GM12875 (cell line): ENCODE measurements at regions not wholly inside any gene's neighbourhood (a gene's known extent, or its start where the extent isn't known, plus 50 kb on each side); places are given as distances from the start of the nearest gene placed in this dataset.

Experiments used
- H3K4me3 ChIP-seq: one replicate; pipeline ENCODE4 v1.5.1; 2011; ENCODE audit warnings: low read depth, low read length, control low read depth
- TF ChIP-seq, protein P1 (sequence below): IDR thresholded peaks from 2 replicates; pipeline ENCODE4 v1.5.1; 2011; ENCODE audit warnings: low read depth, mild to moderate bottlenecking, control low read depth, inconsistent platforms, low read length, moderate library complexity, borderline replicate concordance; ENCODE audit not compliant: insufficient read depth

DNA sequence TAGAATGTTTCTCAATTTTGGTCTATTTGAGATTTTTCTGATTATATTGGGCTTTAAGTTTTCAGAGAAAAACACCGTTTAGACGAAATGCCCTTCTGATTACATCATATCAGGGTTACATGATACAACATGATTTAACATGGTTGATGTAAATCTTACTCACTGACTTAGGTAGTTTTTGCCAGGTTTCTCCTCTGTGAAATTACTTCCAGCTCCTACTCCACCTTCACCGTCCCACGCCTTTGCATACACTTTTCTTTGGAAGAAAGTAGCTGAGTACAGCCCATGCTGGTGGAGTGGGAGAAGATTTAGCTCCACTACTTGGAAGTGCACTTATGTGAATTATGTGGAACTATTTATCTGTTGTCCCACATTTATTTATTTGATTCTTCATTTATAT, 433.2 kb upstream of the KLHL1 start:
- H3K4me3 ChIP-seq, result no peak overlapping the region
- TF ChIP-seq, protein P1, sequence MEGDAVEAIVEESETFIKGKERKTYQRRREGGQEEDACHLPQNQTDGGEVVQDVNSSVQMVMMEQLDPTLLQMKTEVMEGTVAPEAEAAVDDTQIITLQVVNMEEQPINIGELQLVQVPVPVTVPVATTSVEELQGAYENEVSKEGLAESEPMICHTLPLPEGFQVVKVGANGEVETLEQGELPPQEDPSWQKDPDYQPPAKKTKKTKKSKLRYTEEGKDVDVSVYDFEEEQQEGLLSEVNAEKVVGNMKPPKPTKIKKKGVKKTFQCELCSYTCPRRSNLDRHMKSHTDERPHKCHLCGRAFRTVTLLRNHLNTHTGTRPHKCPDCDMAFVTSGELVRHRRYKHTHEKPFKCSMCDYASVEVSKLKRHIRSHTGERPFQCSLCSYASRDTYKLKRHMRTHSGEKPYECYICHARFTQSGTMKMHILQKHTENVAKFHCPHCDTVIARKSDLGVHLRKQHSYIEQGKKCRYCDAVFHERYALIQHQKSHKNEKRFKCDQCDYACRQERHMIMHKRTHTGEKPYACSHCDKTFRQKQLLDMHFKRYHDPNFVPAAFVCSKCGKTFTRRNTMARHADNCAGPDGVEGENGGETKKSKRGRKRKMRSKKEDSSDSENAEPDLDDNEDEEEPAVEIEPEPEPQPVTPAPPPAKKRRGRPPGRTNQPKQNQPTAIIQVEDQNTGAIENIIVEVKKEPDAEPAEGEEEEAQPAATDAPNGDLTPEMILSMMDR, result no peak

GRCh38 chr13:70534466-70534865, 426.2 kb upstream of the KLHL1 start:
- no peak overlapping the region for H3K4me3 ChIP-seq
- TF ChIP-seq, protein P1, result no peak

DNA sequence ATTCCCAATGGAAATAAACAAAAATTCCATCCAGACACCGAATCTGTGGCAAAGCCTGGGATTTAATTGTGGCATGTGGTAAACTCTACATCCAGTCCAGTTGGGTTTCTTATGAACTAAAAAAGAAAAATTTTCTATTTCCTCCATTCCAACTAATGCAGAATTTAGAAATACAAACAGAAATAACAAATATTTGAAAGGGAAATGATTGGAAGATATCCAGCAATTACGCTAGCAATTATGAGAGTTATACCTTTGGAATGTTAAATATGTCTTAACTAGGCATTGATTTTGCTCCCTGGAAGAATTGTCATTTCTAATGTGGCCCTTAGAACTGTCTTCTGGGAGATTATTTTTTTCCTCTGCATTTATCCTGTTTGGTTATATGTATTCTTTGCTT, 421.4 kb upstream of the KLHL1 start:
- TF ChIP-seq, protein P1, result no peak
- H3K4me3 ChIP-seq, result no peak overlapping the region

DNA sequence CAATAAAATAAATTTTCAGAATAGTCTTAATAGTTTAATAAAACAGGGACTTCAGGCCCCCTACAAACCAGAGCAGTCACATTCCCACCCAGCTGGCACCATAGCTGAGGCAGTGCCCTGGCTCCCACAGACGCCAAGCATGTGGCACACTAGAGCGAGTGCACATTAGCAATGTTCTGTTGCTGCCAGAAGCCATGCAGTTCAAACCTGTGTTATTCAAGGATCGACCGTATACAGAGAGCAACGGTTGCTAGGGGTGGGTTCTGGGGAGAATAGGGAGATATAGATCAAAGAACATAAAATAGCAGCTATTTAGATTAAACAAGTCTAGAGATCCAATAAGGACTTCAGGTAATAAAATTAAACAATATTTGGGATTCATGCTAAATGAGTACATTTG, 419.3 kb upstream of the KLHL1 start:
- TF ChIP-seq, protein P1, result no peak
- H3K4me3 ChIP-seq, result no peak overlapping the region

DNA sequence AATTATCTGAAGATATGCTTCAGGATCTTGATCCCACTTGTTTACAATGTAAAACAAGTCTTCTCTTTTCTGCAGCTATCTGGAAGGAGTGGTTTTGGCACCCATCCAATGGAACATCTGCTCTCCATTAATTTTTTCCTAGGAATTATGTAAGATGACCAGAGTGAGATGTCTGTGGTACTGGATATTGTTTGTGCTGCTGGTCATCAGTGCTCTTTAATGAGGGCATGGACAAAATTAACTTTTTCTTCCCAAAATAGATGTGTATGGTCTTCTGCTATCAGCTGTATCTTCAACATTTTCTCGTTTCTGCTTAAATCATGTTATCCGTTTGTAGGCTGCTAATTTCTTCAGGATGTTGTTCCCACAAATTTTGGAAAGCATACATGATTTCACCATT, 415.4 kb upstream of the KLHL1 start:
- no peak overlapping the region for H3K4me3 ChIP-seq
- TF ChIP-seq, protein P1, result no peak

DNA sequence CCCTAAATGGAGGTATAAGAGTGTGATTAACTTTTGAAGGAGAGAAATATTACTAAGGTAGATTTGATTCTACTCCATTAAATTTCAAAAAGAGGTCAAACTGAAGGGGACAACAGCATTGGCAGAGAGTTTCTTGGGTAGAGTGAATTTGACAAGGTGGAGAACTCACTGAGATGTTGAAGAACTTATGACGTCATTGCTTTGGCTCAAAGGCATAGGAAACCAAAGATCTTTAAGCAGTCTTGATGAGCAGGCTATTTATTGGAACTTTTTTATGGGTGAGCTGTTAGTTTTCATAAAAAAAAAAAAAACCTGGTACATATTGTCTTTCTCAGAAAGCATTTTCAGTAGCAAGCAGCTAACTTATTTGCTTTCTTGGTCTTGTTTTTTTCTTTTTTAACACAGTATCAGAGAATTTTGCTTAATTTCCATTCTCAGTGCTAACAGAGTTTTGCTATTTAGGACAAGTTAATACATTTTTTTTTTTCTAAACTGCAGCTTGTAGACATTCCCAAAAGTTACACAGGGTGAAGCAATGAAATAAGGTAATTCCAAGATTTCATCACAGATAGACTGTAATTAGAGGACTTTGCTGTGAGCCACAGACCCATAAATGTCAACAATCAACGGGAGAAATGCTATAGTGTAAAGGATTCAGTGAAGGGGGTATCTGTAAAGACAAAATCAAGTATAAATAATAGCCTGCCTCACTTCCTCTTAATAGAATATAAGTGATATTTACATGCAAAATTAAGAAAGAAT, 412.2 kb upstream of the KLHL1 start:
- H3K4me3 ChIP-seq, result no peak overlapping the region
- TF ChIP-seq, protein P1, result no peak

DNA sequence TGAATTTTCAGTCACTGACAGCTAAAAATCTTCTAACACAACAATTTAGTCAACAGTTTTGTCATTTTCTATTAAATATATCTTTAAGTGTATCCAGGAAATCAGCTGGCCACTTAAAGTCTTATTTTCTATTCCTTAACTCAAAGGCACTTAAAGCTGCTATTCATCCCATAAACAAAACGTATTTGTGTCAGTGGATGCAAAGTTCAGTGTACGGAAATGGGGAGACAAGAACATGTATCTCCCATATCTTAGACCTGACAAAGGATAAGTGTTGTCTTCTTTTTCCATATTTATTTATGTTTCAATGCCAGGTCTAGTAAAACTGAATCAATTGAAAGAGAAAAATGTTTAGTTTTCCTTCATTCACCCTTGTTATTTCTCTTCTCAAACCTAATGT, 409.8 kb upstream of the KLHL1 start:
- H3K4me3 ChIP-seq, result no peak overlapping the region
- TF ChIP-seq, protein P1, result no peak
